D721Med (cell line): ENCODE measurements at regions not wholly inside any gene's neighbourhood (a gene's known extent, or its start where the extent isn't known, plus 50 kb on each side); places are given as distances from the start of the nearest gene placed in this dataset.
"Not testable (repeated sequence)": the region's sequence is repeated elsewhere in the genome, so short reads cannot be mapped to it uniquely, and the experiment has no call there.

ENCODE experiments used
- DNase-seq: peaks from one replicate; pipeline ENCODE4 v3.0.0; 2011; ENCODE audit warnings: low spot score; ENCODE audit not compliant: insufficient read length
- FAIRE-seq: peaks from 2 replicates; lab custom pipeline; 2011; peaks lifted over from hg19 to GRCh38; lab: Jason Lieb, UNC
- CTCF ChIP-seq: IDR thresholded peaks from 2 replicates; pipeline ENCODE4 v1.5.1; 2012; ENCODE audit warnings: mild to moderate bottlenecking, control low read depth; ENCODE audit not compliant: insufficient read depth; ENCODE audit errors: missing control alignments

- FAIRE-seq = no peak
- DNase-seq = no peak
- TF ChIP-seq CTCF = no peak
Observed at GRCh38 chr16:8417145-8417544, 173.2 kb downstream of the TMEM114 start.

- DNase-seq (no peak), FAIRE-seq (no peak)
- no peak for TF ChIP-seq CTCF
Observed at GRCh38 chr16:8408855-8409567, 181.3 kb downstream of the TMEM114 start.

GRCh38 chr16:8407351-8407750 is 183.0 kb downstream of the TMEM114 start:
- no peak for TF ChIP-seq CTCF
- DNase-seq (no peak), FAIRE-seq (no peak)

GRCh38 chr16:8403978-8404749 is 186.1 kb downstream of the TMEM114 start:
- TF ChIP-seq CTCF = no peak
- no peak for FAIRE-seq
- DNase-seq = no peak

- no peak for DNase-seq
- no peak for TF ChIP-seq CTCF
- no peak for FAIRE-seq
Observed at GRCh38 chr16:8402981-8403843, 187.1 kb downstream of the TMEM114 start.

GRCh38 chr16:8400683-8401082 is 189.6 kb downstream of the TMEM114 start:
- not testable (repeated sequence) for DNase-seq, FAIRE-seq

GRCh38 chr16:8398548-8398947 is 191.8 kb downstream of the TMEM114 start:
- FAIRE-seq (no peak), DNase-seq (no peak)
- TF ChIP-seq CTCF = no peak
